AG09319 (cell line): ENCODE measurements at regions not wholly inside any gene's neighbourhood (a gene's known extent, or its start where the extent isn't known, plus 50 kb on each side); places are given as distances from the start of the nearest gene placed in this dataset.
"Not testable (repeated sequence)": the region's sequence is repeated elsewhere in the genome, so short reads cannot be mapped to it uniquely, and the experiment has no call there.

ENCODE experiments used
- DNase-seq: peaks from one replicate; pipeline ENCODE4 v3.0.0-alpha.2; 2010; ENCODE audit warnings: low read depth; ENCODE audit errors: extremely low read depth
- TF ChIP-seq, protein P1 (sequence below): IDR thresholded peaks from 2 replicates; pipeline ENCODE4 v1.5.1; 2011; ENCODE audit warnings: low read depth, mild to moderate bottlenecking, inconsistent platforms, low read length, moderate library complexity

- no peak for DNase-seq
- TF ChIP-seq, protein P1, sequence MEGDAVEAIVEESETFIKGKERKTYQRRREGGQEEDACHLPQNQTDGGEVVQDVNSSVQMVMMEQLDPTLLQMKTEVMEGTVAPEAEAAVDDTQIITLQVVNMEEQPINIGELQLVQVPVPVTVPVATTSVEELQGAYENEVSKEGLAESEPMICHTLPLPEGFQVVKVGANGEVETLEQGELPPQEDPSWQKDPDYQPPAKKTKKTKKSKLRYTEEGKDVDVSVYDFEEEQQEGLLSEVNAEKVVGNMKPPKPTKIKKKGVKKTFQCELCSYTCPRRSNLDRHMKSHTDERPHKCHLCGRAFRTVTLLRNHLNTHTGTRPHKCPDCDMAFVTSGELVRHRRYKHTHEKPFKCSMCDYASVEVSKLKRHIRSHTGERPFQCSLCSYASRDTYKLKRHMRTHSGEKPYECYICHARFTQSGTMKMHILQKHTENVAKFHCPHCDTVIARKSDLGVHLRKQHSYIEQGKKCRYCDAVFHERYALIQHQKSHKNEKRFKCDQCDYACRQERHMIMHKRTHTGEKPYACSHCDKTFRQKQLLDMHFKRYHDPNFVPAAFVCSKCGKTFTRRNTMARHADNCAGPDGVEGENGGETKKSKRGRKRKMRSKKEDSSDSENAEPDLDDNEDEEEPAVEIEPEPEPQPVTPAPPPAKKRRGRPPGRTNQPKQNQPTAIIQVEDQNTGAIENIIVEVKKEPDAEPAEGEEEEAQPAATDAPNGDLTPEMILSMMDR: no peak
Observed at GRCh38 chr21:32955311-32956060, 70.2 kb upstream of the OLIG2 start.

- no peak for DNase-seq
- TF ChIP-seq, protein P1: no peak
Observed at GRCh38 chr21:32956061-32956656, 69.6 kb upstream of the OLIG2 start.

DNA sequence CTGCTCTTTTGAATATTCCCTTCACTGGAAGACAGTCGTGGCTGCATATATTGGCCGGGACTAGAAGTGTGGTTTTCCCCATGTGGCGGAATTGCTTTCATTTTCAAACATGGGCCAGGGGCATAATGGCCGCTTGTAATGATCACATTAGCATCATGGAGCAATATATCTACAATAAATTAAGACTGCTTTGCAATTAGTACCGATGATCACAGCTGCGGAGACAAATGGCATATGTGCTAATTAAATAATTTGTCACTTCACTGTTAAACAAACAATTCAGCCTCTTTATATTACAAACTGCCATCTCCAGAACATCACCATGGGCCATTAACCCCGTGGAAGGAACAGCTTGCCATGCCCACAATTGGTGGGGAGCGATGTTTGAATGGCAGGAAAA, 68.2 kb upstream of the OLIG2 start:
- DNase-seq: no peak
- TF ChIP-seq, protein P1: no peak

GRCh38 chr21:32958288-32959002, 67.3 kb upstream of the OLIG2 start:
- TF ChIP-seq, protein P1: no peak
- DNase-seq: no peak

GRCh38 chr21:32962268-32962667, 63.5 kb upstream of the OLIG2 start:
- TF ChIP-seq, protein P1: no peak
- DNase-seq: no peak

GRCh38 chr21:32965129-32965680, 60.5 kb upstream of the OLIG2 start:
- DNase-seq: no peak
- TF ChIP-seq, protein P1: no peak

- TF ChIP-seq, protein P1: no peak
- no peak for DNase-seq
Observed at GRCh38 chr21:32966120-32966519, 59.6 kb upstream of the OLIG2 start.

- DNase-seq: not testable (repeated sequence)
Observed at GRCh38 chr21:32968103-32968502, 57.6 kb upstream of the OLIG2 start.
